HG02981 (cell line): ENCODE measurements at regions not wholly inside any gene's neighbourhood (a gene's known extent, or its start where the extent isn't known, plus 50 kb on each side); places are given as distances from the start of the nearest gene placed in this dataset.

ENCODE experiments used
- ATAC-seq: cut with Tn5 transposase; IDR thresholded peaks from one replicate; pipeline ENCODE4 v1.9.1; 2021; ENCODE audit warnings: mild to moderate bottlenecking, moderate library complexity; ENCODE audit not compliant: unreplicated experiment

GRCh38 chr2:2640371-2640770 lies 309.3 kb upstream of the MYT1L start:
- no peak for ATAC-seq

- ATAC-seq: no peak
These were observed 308.4 kb upstream of the MYT1L start for GRCh38 chr2:2639251-2640139.

- ATAC-seq: no peak
These were observed 307.6 kb upstream of the MYT1L start for GRCh38 chr2:2638547-2639220.

GRCh38 chr2:2636813-2637212 lies 305.7 kb upstream of the MYT1L start:
- no peak for ATAC-seq

GRCh38 chr2:2635025-2635528 lies 304.0 kb upstream of the MYT1L start:
- ATAC-seq: no peak

- ATAC-seq: no peak
These were observed 301.9 kb upstream of the MYT1L start for GRCh38 chr2:2633017-2633416.

GRCh38 chr2:2623939-2624338 lies 292.9 kb upstream of the MYT1L start:
- no peak for ATAC-seq

GRCh38 chr2:2621855-2622254 lies 290.8 kb upstream of the MYT1L start:
- no peak for ATAC-seq

GRCh38 chr2:2620604-2621003 lies 289.5 kb upstream of the MYT1L start:
- no peak for ATAC-seq

- no peak for ATAC-seq
These were observed 288.9 kb upstream of the MYT1L start for GRCh38 chr2:2619995-2620394.

GRCh38 chr2:2614452-2614851 lies 283.4 kb upstream of the MYT1L start:
- ATAC-seq: no peak

- peak; percentile 100 for ATAC-seq
These were observed 282.5 kb upstream of the MYT1L start for GRCh38 chr2:2613279-2614199.

- ATAC-seq: no peak
These were observed 279.7 kb upstream of the MYT1L start for GRCh38 chr2:2610751-2611150.

- no peak for ATAC-seq
These were observed 269.3 kb upstream of the MYT1L start for GRCh38 chr2:2600366-2600765.

GRCh38 chr2:2599441-2599840 lies 268.4 kb upstream of the MYT1L start:
- ATAC-seq: no peak

GRCh38 chr2:2597712-2598111 lies 266.6 kb upstream of the MYT1L start:
- ATAC-seq: no peak

GRCh38 chr2:2591542-2591940 lies 260.5 kb upstream of the MYT1L start:
- no peak for ATAC-seq

GRCh38 chr2:2590841-2591541 lies 259.9 kb upstream of the MYT1L start:
- ATAC-seq: no peak

- ATAC-seq: no peak
These were observed 259.1 kb upstream of the MYT1L start for GRCh38 chr2:2590141-2590540.

- no peak for ATAC-seq
These were observed 257.7 kb upstream of the MYT1L start for GRCh38 chr2:2588777-2589176.
